Gastroesophageal sphincter (tissue), 3 donors: ENCODE measurements at regions not wholly inside any gene's neighbourhood (a gene's known extent, or its start where the extent isn't known, plus 50 kb on each side); places are given as distances from the start of the nearest gene placed in this dataset.

Source experiments
- CTCF ChIP-seq, 4 experiments: fragments of 200-600 bp in 2 of 4; fragments of 450-650 bp in 2 of 4; sonication (generic) in 1 of 4; IDR thresholded peaks; one replicate each; pipeline ENCODE4 v1.5.1; 2017 to 2019; ENCODE audit warnings: antibody characterized with exemption in 4 of 4, mild to moderate bottlenecking in 2 of 4, moderate library complexity in 2 of 4
- POLR2A ChIP-seq, 2 donors: fragments of 450-650 bp; IDR thresholded peaks; one replicate each; pipeline ENCODE4 v1.6.1; 2017; ENCODE audit warnings: antibody characterized with exemption in 2 of 2, mild to moderate bottlenecking in 2 of 2, moderate library complexity in 1 of 2
- POLR2AphosphoS5 ChIP-seq: sonication (generic); formaldehyde crosslinking; IDR thresholded peaks from one replicate; pipeline ENCODE4 v1.6.1; 2017; ENCODE audit warnings: antibody characterized with exemption

- TF ChIP-seq CTCF (IDR thresholded peaks at IDR 0.05): no peak
- no peak for TF ChIP-seq POLR2A (IDR thresholded peaks at IDR 0.05)
- TF ChIP-seq POLR2AphosphoS5: no peak
These were observed 885.6 kb downstream of the BRD1 start for GRCh38 chr22:48941903-48942575.
